ENCODE measurements at regions not wholly inside any gene's neighbourhood (a gene's known extent, or its start where the extent isn't known, plus 50 kb on each side); places are given as distances from the start of the nearest gene placed in this dataset.

DNA sequence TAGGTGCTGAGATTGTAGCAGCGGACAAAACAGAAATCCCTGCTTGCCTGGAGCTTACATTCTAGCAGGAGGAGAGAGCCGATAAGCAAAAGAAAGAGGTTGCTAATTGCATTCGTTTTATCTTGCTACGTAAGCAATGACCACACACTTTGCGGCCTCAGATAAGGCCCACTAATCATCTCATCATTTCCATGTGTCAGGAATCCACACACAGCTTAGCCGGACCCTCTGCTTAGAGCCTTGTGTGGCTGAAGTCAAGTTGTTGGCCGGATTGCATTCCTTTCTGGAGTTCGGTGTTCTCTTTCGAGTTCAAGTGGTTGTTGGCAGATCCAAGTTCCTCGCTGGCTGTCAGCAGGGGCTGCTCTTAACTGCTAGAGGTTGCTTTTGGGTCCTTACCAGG is 101.6 kb downstream of the CHST1 start:
- no peak for TF ChIP-seq CTCF (IDR thresholded peaks at IDR 0.05 in 4 of 5, conservative IDR thresholded peaks at IDR 0.05 in 1 of 5)
- no peak for TF ChIP-seq POLR2A (IDR thresholded peaks at IDR 0.05)
